GM21717 (cell line): ENCODE measurements at regions not wholly inside any gene's neighbourhood (a gene's known extent, or its start where the extent isn't known, plus 50 kb on each side); places are given as distances from the start of the nearest gene placed in this dataset.
A peak's percentile ranks its signal among the peaks of the same experiment; 100 is the strongest.

Experiments used
- ATAC-seq: cut with Tn5 transposase; IDR thresholded peaks from one replicate; pipeline ENCODE4 v1.9.1; 2021; ENCODE audit warnings: mild to moderate bottlenecking, moderate library complexity; ENCODE audit not compliant: unreplicated experiment

DNA sequence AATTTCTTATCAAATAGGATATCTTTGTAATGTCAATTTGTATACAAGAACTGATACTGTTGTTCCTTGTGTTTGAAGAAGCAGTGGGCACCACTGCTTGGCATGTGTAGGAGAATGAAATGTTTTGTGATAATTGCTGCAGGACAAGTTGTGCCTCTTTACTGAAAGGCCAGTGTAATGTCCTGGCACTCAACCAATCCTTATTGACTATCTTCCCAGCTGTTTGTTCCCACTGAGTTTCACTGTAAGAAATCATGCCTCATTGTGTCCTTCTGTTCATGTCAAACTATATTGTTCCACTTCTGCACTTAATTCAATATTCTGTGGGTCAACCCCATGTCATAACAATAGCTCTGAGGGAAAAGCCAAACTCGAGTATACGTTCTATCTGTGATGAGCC, 136.1 kb upstream of the FAM83B start:
- ATAC-seq: no peak

DNA sequence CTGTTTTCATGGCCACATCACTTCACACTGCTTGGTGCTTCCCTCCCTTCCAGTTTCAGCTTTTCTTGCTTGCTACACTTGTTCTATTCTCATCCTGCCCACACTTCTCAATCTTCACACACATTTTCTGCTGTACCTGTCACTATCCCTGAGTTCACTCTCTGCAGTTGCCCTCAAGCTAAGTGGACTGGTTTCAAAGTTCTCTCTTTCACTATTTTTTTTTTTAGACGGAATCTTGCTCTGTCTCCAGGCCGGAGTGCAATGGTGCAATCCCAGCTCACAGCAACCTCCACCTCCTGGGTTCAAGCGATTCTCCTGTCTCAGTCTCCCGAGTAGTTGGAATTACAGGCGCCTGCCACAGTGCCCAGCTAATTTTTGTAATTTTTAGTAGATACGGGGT, 130.6 kb upstream of the FAM83B start:
- no peak for ATAC-seq

DNA sequence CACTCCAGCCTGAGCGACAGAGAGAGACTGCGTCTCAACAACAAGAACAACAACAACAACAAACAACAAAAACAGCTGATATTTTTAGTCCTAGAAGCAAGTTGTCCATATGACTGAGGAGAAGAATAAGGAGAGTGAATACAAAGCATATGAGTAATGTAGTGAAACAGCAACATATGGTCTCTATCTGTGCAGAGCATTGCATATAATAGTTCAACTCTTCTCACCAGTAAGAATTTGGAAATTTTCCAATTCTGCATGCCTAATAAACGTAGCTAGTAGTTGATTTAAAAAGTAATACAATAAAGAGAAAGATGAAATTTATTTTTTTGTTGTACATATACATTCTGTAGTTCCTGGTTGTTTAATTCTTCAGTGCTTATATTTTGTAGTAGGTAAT, 129.7 kb upstream of the FAM83B start:
- ATAC-seq: no peak

DNA sequence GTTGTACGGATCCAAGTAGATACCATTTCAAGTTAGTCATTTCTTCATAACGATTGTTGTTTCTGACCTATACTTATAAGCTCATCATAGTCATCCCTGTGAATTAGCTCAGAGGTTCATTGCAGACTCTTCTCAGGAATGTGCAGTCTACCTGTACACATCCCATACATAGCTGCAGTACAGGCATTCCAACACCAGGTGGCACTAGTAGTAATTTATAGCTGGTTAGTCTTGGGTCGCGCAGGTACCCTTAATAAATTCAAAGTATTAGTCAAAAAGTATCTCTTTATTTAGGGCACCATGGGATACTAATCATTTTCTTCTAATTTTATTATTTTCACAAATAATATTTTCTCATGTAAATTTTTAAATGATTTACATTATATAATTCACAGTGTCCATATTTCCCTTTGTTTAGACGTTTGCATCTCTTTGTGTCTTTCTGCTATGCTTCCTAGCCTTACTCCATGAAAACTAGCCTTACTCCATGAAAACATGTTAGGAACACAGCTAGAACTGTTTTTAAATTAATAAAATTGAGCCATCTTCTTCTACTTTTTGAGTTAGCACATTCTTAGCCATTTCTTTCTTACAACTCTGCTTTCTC, 128.6 kb upstream of the FAM83B start:
- peak; percentile 83 for ATAC-seq

DNA sequence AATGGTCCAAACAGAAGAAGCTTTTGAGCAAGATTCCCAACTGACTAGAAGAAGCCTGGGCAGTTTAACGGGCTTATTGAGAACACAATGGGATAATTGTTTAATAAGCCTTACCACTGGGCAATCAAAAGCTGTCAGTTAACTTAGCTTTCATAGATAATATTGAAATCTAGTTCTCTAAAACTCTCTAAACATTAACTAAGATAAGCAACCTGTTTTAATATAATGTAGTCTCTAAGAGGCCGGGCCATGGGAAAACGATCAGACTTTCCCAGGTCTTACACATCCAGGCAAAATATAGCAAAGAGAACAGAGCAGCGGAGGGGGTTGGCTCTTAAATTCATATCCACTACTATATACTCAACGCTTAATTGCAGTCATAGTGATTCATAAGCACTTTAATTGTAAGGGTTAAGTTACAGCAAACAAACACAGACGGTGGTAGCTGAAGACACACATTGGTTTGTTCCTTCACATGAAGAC, 128.0 kb upstream of the FAM83B start:
- ATAC-seq: no peak

DNA sequence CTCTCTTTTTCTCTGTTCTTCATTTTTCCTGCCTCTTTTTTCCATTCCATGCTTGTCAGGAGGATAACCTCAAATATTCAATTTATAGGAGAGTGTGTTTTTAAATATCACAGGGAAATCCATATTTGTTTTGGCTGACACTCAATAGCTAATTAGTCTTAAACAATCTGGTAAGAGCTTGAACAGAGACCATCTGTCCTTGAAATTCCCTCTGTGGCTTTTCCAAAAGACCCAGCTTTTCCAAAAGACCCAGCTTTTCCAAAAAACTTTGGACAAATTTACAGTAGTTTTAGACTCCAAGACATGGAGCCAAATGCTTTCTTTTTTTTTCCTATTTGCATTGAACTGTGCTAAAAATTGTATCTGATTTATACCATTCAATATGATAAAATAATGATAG, 127.4 kb upstream of the FAM83B start:
- no peak for ATAC-seq

DNA sequence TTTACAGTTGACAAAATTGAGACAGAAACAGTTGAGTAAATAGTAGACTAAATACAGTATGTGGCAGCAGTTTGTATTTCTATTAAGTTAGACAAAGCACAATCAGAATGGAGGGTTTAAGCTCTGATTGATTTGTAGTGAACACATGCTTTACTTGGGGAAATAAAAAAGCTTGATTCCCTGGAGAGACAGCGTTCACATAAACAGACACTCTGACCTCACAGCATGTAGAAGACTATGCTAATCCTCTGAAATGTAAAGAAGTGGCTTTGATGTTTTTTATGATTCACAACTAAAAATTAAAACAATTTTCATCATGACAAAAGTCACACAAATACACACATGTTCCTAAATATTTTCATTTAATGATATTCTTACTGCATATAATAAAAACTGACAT, 126.9 kb upstream of the FAM83B start:
- no peak for ATAC-seq

DNA sequence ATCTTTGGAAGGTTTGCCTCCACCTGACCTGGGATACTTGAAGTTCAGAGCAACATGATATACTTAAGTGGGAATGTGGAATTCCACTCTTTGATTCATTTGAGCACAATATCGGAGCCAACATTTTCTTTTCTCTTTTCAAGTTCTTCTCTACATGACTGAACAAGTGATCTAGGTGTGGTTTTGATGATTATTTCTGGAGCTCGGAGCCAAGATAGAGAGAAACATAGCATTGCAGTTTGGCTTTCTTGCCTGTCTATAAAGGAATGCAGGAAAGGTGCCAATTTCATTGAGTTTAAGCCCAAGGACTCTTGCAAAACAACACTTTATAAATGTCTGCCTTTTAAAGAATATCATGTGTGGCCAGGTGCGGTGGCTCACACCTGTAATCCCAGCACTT, 124.2 kb upstream of the FAM83B start:
- no peak for ATAC-seq

DNA sequence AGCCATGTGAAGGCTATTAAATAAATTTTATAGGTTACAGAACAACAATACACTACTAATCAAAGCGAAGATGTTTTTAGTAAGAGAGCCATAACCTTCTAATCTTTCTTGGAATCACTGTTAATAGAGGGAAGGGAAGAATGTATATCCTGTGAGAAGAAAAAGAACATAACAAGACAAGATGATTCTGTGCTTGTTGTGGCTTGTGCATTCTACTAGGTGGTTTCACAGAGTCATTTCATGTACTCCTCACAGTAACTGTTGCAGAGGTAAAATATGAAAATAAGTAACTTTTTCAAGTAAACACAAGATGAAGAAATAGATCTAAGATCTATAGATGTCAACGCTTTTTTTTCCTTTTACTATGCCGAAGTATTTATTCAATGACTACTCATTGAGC, 116.9 kb upstream of the FAM83B start:
- no peak for ATAC-seq

DNA sequence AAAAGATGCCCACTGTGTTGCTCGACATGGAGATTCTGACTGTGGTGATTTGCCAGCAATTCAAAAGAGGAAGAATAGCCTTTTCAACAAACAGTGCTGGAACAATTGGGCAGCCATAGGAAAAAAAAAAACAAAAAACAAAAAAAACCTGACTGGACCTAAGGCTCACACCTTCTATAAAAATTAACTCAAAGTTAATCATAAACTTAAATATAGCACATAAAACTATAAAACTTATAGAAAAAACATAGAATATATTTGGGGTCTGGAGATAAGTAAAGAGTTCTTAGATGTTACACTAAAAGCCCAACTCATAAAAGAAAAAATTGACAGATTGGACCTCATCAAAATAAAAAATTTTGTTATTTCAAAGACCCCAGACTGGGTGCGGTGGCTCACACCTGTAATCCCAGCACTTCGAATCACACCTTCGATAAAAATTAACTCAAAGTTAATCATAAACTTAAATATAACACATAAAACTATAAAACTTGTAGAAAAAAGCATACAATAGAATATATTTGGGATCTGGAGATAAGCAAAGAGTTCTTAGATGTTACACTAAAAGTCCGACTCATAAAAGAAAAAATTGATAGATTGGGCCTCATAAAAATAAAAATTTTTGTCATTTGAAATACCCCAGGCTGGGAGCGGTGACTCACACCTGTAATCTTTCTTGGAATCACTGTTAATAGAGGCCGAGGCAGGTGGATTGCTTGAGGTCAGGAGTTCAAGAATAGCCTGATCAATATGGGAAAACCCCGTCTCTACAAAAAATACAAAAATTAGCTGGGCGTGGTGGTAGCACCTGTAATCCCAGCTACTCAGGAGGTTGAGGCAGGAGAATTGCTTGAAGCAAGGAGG, 115.6 kb upstream of the FAM83B start:
- ATAC-seq: no peak

DNA sequence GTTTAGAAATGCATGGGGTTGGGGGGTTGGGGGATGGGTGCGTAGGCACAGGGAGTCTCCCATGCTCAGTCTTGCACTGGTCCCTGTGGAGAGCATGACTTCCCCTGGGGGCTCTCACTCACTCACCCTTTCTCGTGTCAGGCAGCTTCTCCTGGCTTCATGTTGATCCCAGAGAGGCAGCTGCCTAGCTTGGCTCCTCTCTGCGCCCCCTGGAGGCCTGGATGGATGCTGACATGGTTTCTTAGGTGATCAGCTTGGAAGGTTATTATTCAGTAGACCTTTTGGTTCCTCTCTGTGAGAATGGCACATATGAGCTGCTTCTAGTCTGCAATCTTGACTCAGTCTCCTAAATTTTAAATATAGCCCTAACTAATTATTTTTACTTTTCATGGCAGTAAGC, 109.3 kb upstream of the FAM83B start:
- ATAC-seq: no peak

DNA sequence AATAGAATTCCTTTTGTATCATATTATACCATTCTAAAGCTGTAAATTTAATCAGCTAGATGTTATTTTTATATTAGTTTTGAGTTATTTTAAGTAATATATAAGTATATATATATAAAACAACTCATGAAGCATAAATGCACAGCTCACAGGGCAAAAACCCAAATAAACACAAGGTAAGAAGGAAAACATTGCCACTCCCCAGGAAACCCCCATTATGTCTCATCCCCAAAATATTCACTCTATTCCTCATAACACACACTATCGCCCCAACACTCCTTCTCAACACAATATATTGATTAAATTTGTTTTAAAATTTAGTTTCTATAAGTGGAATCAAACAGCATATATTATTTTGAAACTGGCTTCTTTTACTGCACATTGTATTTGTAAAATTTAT, 98.6 kb upstream of the FAM83B start:
- no peak for ATAC-seq

DNA sequence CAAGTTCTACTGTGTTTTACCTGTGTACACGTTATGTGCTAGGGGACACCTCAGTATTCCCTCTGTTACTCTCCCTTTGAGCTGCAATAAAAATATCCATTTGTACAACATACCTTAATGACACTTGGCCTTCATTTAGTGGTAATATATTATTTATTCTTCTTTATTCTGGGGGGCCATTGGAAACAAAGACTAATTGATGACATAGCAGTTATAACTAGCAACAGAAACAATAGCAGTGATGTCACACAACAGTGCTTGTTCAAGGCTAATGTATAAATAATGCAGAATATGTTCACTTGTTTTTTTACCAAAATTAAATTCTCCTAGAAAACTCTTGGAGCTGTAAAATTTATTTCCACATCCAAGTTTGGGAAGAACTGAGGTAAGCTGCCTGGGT, 92.2 kb upstream of the FAM83B start:
- ATAC-seq: no peak

DNA sequence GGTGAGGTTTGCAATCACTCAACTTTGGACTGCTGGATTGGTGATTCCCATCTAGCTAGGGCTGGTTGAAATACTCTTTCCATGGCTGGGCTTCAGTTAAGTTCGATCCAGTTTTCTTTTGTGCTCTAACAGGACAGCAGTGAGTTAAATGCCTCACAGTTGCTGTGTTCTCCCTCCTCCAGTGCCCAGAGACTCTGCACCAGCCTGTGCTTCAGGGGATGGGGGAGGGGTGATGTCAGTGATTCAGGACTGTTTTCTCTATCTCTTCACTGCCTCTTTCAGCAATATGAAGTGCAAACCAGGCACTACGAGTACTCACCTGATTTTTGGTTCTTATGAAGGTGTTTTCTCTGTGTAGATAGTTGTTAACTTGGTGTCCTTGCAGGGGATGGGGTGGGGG, 88.2 kb upstream of the FAM83B start:
- no peak for ATAC-seq

DNA sequence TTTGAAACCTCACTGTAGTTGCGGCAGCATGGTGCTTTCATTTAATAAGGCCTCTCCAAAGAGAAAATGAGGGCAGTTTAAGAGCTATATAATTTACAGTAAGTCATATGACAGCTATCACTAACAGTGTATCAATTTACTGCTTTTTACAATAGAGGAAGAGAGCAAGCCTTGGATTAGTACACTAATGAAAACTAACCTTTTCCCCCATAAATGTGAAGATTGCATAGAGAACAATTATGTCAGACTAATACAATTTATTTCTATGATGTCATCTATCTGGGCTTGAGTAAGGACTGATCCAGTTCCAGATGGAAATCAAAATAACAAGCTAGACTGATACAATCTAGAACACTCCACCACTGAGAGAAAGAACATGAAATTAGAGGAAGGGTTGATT, 78.1 kb upstream of the FAM83B start:
- no peak for ATAC-seq

DNA sequence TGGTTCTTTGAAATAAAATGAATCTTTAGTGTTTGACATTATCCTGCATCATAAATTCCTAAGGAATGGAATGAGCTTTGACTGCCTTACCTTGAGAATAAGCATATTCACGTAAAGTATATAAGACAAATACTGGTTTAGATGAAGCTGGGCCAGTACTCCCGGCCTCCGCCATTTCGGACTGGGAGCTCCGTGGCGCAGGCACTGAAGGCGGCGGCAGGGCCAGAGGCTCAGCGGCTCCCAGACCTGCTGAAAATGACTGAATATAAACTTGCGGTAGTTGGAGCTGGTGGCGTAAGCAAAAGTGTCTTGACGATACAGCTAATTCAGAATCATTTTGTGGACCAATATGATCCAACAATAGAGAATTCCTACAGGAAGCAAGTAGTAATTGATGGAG, 76.2 kb upstream of the FAM83B start:
- ATAC-seq: no peak

DNA sequence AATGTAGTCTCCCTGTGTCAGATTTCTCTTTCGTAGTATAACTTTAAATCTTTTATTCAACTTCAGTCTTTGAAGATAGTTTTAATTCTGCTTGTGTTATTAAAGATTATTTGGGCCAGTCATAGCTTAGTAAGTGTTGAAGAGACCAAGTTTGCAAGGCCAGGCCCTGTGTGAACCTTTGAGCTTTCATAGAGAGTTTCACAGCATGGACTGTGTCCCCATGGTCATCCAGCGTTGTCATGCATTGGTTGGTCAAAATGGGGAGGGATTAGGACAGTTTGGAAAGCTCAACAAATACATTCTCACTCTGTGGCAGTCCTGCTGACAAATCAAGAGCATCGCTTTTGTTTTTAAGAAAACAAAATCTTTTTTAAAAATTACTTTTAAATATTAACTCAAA, 74.6 kb upstream of the FAM83B start:
- ATAC-seq: no peak

DNA sequence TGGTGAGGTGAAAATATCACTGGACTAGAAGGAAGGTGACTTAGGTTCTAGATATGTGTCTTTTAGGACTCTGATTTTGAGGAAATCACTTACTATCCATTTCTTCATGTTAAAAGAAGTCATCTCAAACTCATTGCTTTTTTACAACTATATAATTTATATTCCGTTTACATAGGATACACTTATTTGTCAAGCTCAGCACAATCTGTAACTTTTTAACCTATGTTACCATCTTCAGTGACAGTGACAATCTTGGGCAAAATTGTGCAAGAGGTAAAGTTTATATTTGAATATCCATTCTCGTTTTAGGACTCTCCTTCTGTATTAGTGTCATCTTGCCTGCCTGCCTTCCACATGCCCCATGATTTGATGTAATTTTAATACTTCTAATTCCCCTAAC, 74.0 kb upstream of the FAM83B start:
- ATAC-seq: no peak

DNA sequence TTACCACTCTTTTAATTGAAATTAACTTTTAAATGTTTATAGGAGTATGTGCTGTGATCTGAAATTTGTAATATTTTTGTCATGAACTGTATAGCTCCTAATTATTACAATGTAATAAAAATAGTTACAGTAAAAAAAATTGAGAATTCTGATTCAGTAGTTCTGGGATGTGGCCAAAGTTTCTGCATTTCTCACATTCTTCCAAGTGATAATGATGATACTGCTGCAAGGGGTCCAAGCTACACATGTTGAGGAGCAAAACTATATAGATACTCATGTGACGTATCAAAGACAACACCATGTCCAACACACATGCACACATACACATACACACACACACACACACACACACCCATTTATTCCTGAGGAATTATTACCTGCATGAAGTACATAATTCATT, 71.0 kb upstream of the FAM83B start:
- no peak for ATAC-seq

DNA sequence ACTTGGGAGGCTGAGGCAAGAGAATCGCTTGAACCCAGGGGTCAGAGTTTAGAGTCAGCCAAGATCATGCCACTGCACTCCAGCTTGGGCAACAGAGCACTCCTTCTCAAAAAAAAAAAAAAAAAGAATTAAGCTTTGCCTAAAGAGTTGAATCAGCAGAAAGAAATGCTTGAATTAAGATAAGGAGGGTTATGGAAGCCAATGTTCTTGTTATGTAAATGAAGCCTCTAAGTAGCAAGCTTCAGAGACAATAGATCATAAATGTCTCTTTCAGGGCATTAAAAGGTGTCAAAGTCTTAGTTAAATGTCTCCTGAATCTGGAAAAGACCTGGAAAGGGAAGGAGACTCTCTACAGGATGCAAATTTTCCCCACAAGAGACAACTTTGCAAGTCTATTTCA, 69.7 kb upstream of the FAM83B start:
- no peak for ATAC-seq

DNA sequence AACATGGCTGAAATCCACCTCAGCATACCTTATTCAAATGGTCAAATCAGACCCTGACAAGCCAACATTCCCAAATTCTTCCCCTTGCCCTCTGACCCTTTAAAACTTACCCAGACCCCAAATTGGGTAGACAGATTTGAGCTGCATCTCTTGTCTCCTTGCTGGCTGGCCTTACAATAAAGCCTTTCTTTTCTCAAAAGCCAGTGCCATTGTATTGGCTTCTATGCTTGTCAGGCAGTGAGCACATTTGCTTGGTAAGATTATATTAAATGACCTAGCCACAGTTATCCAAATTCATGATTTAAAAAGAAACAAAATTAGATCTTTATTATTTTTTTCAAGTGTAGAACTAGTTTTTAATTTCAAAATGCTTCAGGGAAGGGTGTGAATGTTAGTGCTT, 67.8 kb upstream of the FAM83B start:
- ATAC-seq: no peak

DNA sequence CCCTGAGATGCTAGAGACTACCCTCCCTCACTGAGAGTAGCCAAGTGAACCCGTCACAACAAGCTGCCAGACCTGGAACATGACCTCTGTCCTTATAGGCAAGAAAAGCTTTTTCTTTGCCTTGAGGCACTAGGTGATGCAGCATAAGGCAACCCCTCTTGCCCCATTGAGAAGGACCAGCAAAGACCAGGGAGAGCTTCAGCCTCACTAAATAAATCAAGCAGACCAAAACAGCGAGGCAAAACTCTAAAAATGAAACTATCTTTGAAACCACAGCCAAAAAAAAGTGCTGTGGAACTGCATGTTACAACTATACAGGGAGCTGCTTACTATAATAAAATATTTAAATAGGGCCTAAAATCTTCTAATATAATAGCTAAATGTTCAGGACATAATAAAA, 62.6 kb upstream of the FAM83B start:
- no peak for ATAC-seq

DNA sequence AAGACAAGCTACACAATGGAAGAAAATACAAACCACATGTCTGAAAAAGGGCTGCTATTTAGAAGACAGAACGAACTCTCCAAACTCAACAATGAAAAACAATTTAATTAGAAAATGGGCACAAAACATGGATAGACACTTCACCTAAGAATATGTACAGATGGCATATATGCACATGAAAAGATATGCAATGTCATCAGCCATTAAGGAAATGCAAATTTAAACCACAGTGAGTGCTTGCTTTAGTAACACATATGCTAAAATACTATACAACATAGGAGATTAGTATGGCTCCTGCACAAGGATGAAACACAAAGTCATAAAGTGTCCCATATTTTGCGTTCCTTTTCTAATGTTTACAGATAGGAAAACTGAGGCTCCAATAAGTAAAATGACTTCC, 60.4 kb upstream of the FAM83B start:
- ATAC-seq: no peak
